Fibroblast of lung (primary cell): ENCODE measurements at regions not wholly inside any gene's neighbourhood (a gene's known extent, or its start where the extent isn't known, plus 50 kb on each side); places are given as distances from the start of the nearest gene placed in this dataset.

Experiments
- DNase-seq, 2 donors: peaks; one replicate each; pipeline versions ENCODE4 v3.0.0 to v3.0.0-alpha.2; 2010; ENCODE audit warnings: low read depth in 2 of 2
- H2AFZ ChIP-seq: 2 replicates; pipeline ENCODE4 v1.5.1; 2012; ENCODE audit warnings: low read length, control low read depth, inconsistent platforms
- H3K27ac ChIP-seq: 2 replicates; pipeline ENCODE4 v1.5.1; 2011; ENCODE audit warnings: low read length, control low read depth; ENCODE audit not compliant: insufficient read depth
- H3K27me3 ChIP-seq: 2 replicates; pipeline ENCODE4 v1.5.1; 2011; ENCODE audit warnings: mild to moderate bottlenecking, low read length; ENCODE audit not compliant: control insufficient read depth, insufficient read depth
- H3K36me3 ChIP-seq: 2 replicates; pipeline ENCODE4 v1.5.1; 2011; ENCODE audit warnings: low read length; ENCODE audit not compliant: control insufficient read depth, insufficient read depth
- H3K4me1 ChIP-seq: 2 replicates; pipeline ENCODE4 v1.5.1; 2011; ENCODE audit warnings: low read length; ENCODE audit not compliant: control insufficient read depth, insufficient read depth; ENCODE audit errors: extremely low read depth
- H3K4me2 ChIP-seq: 2 replicates; pipeline ENCODE4 v1.5.1; 2011; ENCODE audit warnings: low read length, control low read depth; ENCODE audit not compliant: insufficient read depth; ENCODE audit errors: extremely low read depth
- H3K4me3 ChIP-seq, 4 experiments: fragments of 200-600 bp in 1 of 4; sonication (generic) in 1 of 4; replicated peaks in 1 of 4; 2 replicates each; pipeline ENCODE4 v1.5.1; 2011 to 2016; ENCODE audit warnings: low read length in 4 of 4, low read depth in 3 of 4, mild to moderate bottlenecking in 3 of 4, control low read depth in 2 of 4, inconsistent platforms in 1 of 4, mixed read lengths in 1 of 4; ENCODE audit not compliant: insufficient read depth in 1 of 4; ENCODE audit errors: control extremely low read depth in 1 of 4
- H3K79me2 ChIP-seq: 2 replicates; pipeline ENCODE4 v1.5.1; 2012; ENCODE audit warnings: mild to moderate bottlenecking, low read length, inconsistent platforms; ENCODE audit not compliant: control insufficient read depth, insufficient read depth
- H3K9ac ChIP-seq: 2 replicates; pipeline ENCODE4 v1.5.1; 2011; ENCODE audit warnings: mild to moderate bottlenecking, low read length, control low read depth; ENCODE audit not compliant: insufficient read depth
- H3K9me3 ChIP-seq: 2 replicates; pipeline ENCODE4 v1.5.1; 2012; ENCODE audit warnings: low read depth, low read length; ENCODE audit not compliant: control insufficient read depth, insufficient read depth
- H4K20me1 ChIP-seq: 2 replicates; pipeline ENCODE4 v1.5.1; 2011; ENCODE audit warnings: low read length; ENCODE audit not compliant: control insufficient read depth, insufficient read depth; ENCODE audit errors: extremely low read depth
- EZH2 ChIP-seq: IDR thresholded peaks from 2 replicates; pipeline ENCODE4 v1.5.1; 2012; ENCODE audit warnings: low read length, control low read depth, mild to moderate bottlenecking; ENCODE audit errors: missing control alignments
- TF ChIP-seq, protein P1 (sequence below), 2 donors: IDR thresholded peaks in 1 of 2; conservative IDR thresholded peaks in 1 of 2; 1 replicate in 1 of 2; 2 replicates in 1 of 2; pipeline ENCODE4 v1.5.1; 2011 to 2012; ENCODE audit warnings: low read length in 2 of 2, control low read depth in 1 of 2, inconsistent platforms in 1 of 2, low read depth in 1 of 2, mild to moderate bottlenecking in 1 of 2

DNA sequence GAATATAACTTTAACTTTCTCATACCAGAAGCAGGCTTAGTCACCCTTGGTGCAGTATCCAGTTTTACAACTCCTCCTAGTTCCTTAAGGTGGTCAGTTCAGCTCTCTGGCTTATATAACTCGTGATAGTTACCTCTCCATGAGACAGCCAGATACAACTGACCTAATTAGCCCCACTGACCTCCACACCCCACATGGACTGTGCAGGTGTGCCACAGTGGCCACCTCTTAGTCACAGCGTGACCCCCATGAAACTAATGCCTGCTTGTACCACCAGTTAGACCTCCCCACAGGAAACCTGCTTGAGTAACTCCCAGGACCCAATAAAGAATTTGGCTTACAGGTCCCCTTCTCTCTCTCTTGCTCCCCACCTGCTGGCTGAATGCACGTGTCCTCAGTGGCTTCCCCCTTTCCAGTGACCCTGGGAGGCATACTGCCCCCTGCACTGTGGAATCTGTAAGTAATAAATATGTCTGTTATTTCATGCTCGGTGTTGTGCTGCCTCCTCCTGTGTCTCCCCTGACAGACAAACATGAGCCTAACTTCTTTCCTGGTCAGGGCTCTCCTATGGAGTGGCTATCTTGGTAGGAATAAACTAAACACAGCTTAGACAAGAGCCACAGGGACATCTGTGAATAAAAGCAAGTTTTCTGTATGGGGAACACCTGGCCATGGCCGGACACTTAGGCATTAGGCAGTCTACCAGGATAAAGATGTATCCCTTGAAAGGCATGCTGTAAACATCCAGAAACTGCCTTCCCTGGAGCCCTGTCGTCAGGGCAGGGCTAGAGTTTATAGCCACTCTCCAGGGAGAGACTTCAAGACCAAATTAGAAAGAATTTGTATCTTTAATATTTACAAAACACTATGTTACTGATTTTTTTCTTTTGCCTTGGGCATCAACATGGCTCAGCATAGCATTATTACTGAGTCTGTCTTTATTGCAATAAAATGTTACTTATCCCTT lies 209.7 kb upstream of the BOD1L1 start:
- no peaks in the 10 kb centered on the region for H3K4me1 ChIP-seq
- H3K9ac ChIP-seq, result no peak overlapping the region
- H4K20me1 ChIP-seq, result no peaks in the 10 kb centered on the region
- no peaks in the 10 kb centered on the region for H3K9me3 ChIP-seq
- no peak overlapping the region for H3K4me2 ChIP-seq
- DNase-seq, result no peak
- H2AFZ ChIP-seq, result no peak overlapping the region
- TF ChIP-seq, protein P1, sequence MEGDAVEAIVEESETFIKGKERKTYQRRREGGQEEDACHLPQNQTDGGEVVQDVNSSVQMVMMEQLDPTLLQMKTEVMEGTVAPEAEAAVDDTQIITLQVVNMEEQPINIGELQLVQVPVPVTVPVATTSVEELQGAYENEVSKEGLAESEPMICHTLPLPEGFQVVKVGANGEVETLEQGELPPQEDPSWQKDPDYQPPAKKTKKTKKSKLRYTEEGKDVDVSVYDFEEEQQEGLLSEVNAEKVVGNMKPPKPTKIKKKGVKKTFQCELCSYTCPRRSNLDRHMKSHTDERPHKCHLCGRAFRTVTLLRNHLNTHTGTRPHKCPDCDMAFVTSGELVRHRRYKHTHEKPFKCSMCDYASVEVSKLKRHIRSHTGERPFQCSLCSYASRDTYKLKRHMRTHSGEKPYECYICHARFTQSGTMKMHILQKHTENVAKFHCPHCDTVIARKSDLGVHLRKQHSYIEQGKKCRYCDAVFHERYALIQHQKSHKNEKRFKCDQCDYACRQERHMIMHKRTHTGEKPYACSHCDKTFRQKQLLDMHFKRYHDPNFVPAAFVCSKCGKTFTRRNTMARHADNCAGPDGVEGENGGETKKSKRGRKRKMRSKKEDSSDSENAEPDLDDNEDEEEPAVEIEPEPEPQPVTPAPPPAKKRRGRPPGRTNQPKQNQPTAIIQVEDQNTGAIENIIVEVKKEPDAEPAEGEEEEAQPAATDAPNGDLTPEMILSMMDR (conservative IDR thresholded peaks at IDR 0.05 in 1 of 2, IDR thresholded peaks at IDR 0.05 in 1 of 2; ENCODE audit: low read depth in 1 of 2, low read length in 2 of 2), result no peak
- no peak for TF ChIP-seq EZH2
- no peak overlapping the region for H3K27ac ChIP-seq
- H3K4me3 ChIP-seq, result no peak overlapping the region
- no peaks in the 10 kb centered on the region for H3K27me3 ChIP-seq
- H3K79me2 ChIP-seq, result no peaks in the 10 kb centered on the region
- no peaks in the 10 kb centered on the region for H3K36me3 ChIP-seq

DNA sequence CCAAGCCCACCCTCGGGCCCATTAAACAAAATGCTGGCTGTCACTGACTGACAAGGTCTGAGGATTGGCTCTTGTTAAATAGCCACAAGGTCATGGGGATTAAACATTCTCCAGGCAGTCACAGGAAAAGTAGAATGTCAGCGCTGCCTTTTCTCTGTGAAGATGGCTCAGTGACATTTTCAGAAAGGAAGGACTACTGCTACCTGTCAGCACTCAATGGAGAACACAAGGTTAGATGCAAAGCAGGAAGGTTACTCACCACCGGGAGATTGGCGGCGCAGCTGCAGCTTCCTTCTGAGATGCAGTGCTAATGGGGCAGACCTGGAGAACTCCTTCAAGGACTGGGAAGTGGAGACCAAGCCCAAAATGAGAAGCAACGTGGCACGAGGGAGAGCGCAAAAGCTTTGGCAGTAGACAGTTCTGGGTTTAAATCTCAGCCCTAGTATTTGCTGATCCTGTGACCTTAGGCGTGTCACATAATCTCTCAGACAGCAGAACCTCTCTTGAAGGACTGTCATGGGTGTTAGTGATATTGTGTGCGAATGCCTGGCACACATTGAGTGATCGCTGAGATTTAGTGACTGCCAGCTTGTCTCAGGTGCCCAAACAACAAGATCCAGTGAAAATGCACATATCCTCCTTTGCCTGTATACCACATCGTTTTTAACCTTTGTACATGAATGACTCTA lies 213.1 kb upstream of the BOD1L1 start:
- no peaks in the 10 kb centered on the region for H3K79me2 ChIP-seq
- H3K4me2 ChIP-seq, result no peak overlapping the region
- no peak overlapping the region for H3K4me3 ChIP-seq
- H3K9ac ChIP-seq, result no peak overlapping the region
- H3K27me3 ChIP-seq, result no peaks in the 10 kb centered on the region
- no peak for TF ChIP-seq EZH2
- TF ChIP-seq, protein P1 (conservative IDR thresholded peaks at IDR 0.05 in 1 of 2, IDR thresholded peaks at IDR 0.05 in 1 of 2; ENCODE audit: low read depth in 1 of 2, low read length in 2 of 2), result no peak
- H2AFZ ChIP-seq, result no peak overlapping the region
- no peaks in the 10 kb centered on the region for H3K9me3 ChIP-seq
- no peaks in the 10 kb centered on the region for H3K4me1 ChIP-seq
- H3K36me3 ChIP-seq, result no peaks in the 10 kb centered on the region
- no peaks in the 10 kb centered on the region for H4K20me1 ChIP-seq
- no peak overlapping the region for H3K27ac ChIP-seq
- DNase-seq, result no peak

DNA sequence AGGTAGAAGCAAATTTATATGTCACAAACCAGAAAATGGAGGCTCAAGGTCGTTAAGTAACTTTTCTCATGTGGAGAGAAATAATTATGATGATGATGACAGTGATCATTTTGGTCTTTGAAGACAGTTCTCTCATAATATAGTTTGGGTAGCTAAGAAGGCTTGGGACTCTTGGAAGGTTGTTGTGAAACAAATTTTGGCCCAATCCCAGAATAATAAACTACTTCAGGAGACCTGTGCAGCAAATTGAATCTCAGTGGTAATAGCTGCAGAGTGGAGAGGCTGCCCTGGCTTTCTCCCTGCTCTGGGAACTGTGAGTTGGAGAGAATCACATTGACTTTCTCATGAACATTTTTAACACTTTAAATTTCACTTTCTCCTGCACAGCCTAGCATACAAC lies 217.2 kb upstream of the BOD1L1 start:
- no peak overlapping the region for H2AFZ ChIP-seq
- no peaks in the 10 kb centered on the region for H3K36me3 ChIP-seq
- no peaks in the 10 kb centered on the region for H3K79me2 ChIP-seq
- TF ChIP-seq, protein P1 (conservative IDR thresholded peaks at IDR 0.05 in 1 of 2, IDR thresholded peaks at IDR 0.05 in 1 of 2; ENCODE audit: low read depth in 1 of 2, low read length in 2 of 2), result no peak
- no peak for TF ChIP-seq EZH2
- H4K20me1 ChIP-seq, result no peaks in the 10 kb centered on the region
- no peak overlapping the region for H3K27ac ChIP-seq
- H3K9ac ChIP-seq, result no peak overlapping the region
- H3K27me3 ChIP-seq, result no peaks in the 10 kb centered on the region
- H3K4me2 ChIP-seq, result no peak overlapping the region
- H3K4me3 ChIP-seq, result no peak overlapping the region
- no peaks in the 10 kb centered on the region for H3K4me1 ChIP-seq
- H3K9me3 ChIP-seq, result no peaks in the 10 kb centered on the region
- DNase-seq, result peak in 1 of 2 donors; percentile 30
